HL-60 (cell line): ENCODE measurements at regions not wholly inside any gene's neighbourhood (a gene's known extent, or its start where the extent isn't known, plus 50 kb on each side); places are given as distances from the start of the nearest gene placed in this dataset.

Experiments
- DNase-seq, 2 experiments: peaks; one replicate each; pipeline ENCODE4 v3.0.0-alpha.2; 2010 to 2020; ENCODE audit warnings: low read depth in 1 of 2, low spot score in 1 of 2
- H3K27ac ChIP-seq: fragments of 250-450 bp; sonication (Bioruptor Pico); replicated peaks from 2 replicates; pipeline ENCODE4 v1.5.1; 2020; ENCODE audit warnings: mild to moderate bottlenecking, moderate library complexity
- H3K27me3 ChIP-seq: fragments of 250-450 bp; sonication (Bioruptor Pico); 2 replicates; pipeline ENCODE4 v1.5.1; 2021; ENCODE audit warnings: mild to moderate bottlenecking, moderate library complexity; ENCODE audit not compliant: insufficient read depth, poor library complexity, severe bottlenecking
- H3K4me3 ChIP-seq: replicated peaks from 2 replicates; pipeline ENCODE4 v1.5.1; 2011; ENCODE audit warnings: mild to moderate bottlenecking, control low read depth, low read length; ENCODE audit not compliant: insufficient read depth
- GABPA ChIP-seq: IDR thresholded peaks from 2 replicates; pipeline ENCODE4 v1.6.1; 2012; ENCODE audit warnings: low read depth
- POLR2AphosphoS5 ChIP-seq: IDR thresholded peaks from 2 replicates; pipeline ENCODE4 v1.6.1; 2012; ENCODE audit warnings: low read depth
- SPI1 ChIP-seq: IDR thresholded peaks from 2 replicates; pipeline ENCODE4 v1.6.1; 2012; ENCODE audit warnings: low read depth, mild to moderate bottlenecking, borderline replicate concordance
- TF ChIP-seq, protein P1 (sequence below): IDR thresholded peaks from 2 replicates; pipeline ENCODE4 v1.6.1; 2012; ENCODE audit warnings: low read depth; ENCODE audit not compliant: insufficient replicate concordance
- TF ChIP-seq, protein P2 (sequence below): IDR thresholded peaks from one replicate; pipeline ENCODE4 v1.5.1; 2011; ENCODE audit warnings: low read length, control low read depth, inconsistent platforms; ENCODE audit not compliant: insufficient read depth

DNA sequence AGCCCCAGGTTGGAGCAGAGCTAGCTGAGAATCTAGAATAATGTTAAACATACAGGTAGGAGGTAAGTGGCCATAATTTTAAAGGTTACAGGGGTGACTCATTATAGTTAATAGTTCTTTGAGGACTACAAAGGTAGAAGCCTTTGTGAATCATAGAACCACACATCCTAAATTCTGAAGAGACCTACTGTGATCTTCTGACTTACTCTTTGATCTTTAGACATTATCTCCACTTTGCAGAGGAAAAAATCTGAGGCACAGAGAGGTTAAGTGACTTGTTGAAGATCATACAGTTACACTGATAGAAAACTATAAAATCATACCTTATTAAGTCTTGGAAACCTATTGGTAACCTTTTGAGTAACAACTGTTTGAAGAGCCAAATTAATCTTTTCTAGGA is 1051.3 kb upstream of the NRXN1 start:
- DNase-seq, result no peak
- TF ChIP-seq, protein P1, sequence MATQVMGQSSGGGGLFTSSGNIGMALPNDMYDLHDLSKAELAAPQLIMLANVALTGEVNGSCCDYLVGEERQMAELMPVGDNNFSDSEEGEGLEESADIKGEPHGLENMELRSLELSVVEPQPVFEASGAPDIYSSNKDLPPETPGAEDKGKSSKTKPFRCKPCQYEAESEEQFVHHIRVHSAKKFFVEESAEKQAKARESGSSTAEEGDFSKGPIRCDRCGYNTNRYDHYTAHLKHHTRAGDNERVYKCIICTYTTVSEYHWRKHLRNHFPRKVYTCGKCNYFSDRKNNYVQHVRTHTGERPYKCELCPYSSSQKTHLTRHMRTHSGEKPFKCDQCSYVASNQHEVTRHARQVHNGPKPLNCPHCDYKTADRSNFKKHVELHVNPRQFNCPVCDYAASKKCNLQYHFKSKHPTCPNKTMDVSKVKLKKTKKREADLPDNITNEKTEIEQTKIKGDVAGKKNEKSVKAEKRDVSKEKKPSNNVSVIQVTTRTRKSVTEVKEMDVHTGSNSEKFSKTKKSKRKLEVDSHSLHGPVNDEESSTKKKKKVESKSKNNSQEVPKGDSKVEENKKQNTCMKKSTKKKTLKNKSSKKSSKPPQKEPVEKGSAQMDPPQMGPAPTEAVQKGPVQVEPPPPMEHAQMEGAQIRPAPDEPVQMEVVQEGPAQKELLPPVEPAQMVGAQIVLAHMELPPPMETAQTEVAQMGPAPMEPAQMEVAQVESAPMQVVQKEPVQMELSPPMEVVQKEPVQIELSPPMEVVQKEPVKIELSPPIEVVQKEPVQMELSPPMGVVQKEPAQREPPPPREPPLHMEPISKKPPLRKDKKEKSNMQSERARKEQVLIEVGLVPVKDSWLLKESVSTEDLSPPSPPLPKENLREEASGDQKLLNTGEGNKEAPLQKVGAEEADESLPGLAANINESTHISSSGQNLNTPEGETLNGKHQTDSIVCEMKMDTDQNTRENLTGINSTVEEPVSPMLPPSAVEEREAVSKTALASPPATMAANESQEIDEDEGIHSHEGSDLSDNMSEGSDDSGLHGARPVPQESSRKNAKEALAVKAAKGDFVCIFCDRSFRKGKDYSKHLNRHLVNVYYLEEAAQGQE, result no peak
- TF ChIP-seq SPI1 (no peak), GABPA (no peak), POLR2AphosphoS5 (no peak)
- TF ChIP-seq, protein P2, sequence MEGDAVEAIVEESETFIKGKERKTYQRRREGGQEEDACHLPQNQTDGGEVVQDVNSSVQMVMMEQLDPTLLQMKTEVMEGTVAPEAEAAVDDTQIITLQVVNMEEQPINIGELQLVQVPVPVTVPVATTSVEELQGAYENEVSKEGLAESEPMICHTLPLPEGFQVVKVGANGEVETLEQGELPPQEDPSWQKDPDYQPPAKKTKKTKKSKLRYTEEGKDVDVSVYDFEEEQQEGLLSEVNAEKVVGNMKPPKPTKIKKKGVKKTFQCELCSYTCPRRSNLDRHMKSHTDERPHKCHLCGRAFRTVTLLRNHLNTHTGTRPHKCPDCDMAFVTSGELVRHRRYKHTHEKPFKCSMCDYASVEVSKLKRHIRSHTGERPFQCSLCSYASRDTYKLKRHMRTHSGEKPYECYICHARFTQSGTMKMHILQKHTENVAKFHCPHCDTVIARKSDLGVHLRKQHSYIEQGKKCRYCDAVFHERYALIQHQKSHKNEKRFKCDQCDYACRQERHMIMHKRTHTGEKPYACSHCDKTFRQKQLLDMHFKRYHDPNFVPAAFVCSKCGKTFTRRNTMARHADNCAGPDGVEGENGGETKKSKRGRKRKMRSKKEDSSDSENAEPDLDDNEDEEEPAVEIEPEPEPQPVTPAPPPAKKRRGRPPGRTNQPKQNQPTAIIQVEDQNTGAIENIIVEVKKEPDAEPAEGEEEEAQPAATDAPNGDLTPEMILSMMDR, result no peak
- Histone ChIP-seq H3K27ac (no peak overlapping the region), H3K4me3 (no peak overlapping the region), H3K27me3 (no peaks in the 10 kb centered on the region)

DNA sequence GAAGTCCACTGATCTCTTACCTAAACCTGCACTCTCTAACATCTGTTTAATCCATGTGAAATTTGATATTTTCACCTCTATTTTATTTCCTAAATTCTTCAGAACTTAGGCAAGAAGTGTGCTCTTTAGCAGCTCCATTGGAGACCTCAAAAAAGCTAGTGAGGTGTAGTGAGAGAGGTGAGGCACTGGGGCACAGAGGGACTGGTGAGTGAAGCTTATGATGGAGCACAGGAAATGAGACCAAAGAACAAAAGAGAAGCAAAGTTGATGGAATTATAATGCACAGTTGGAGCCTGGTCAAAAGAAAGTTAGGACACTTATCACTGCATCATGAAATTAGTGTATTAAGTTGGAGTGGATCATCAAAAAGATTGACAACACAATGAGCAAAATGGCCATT is 1050.7 kb upstream of the NRXN1 start:
- Histone ChIP-seq H3K27ac (no peak overlapping the region), H3K4me3 (no peak overlapping the region), H3K27me3 (no peaks in the 10 kb centered on the region)
- TF ChIP-seq GABPA, result no peak
- TF ChIP-seq, protein P1, result no peak
- TF ChIP-seq, protein P2, result no peak
- no peak for TF ChIP-seq SPI1
- DNase-seq, result no peak

DNA sequence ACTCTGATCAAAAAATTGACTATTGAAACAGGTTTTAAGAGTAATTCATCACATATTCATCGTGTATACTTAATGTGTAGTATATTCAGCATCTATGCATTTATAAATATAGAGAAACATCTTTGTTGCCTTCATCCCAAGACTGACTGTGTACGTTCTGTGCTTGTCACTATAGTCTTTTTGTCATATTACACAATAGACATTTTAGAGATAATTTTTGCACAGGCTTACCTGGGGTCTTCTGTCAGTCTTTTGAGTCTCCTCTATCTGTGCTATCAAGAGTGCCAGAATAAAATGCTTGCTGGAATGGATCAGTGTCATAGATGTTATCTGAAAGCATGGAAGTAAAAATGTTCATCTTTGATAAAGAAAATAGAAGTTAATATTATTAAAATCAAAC is 1047.7 kb upstream of the NRXN1 start:
- H3K4me3 ChIP-seq, result no peak overlapping the region
- no peaks in the 10 kb centered on the region for H3K27me3 ChIP-seq
- H3K27ac ChIP-seq, result no peak overlapping the region
- DNase-seq, result no peak
- TF ChIP-seq GABPA, result no peak
- TF ChIP-seq, protein P1, result no peak
- TF ChIP-seq, protein P2, result no peak
- TF ChIP-seq POLR2AphosphoS5, result no peak
- no peak for TF ChIP-seq SPI1
